NCI-H510A treated with DMSO at 0.1 percent for 48 hours (cell line): ENCODE measurements at regions not wholly inside any gene's neighbourhood (a gene's known extent, or its start where the extent isn't known, plus 50 kb on each side); places are given as distances from the start of the nearest gene placed in this dataset.

Source experiments
- DNase-seq: peaks from one replicate; lab custom pipeline; 2025; lab: John Stamatoyannopoulos, UW

DNA sequence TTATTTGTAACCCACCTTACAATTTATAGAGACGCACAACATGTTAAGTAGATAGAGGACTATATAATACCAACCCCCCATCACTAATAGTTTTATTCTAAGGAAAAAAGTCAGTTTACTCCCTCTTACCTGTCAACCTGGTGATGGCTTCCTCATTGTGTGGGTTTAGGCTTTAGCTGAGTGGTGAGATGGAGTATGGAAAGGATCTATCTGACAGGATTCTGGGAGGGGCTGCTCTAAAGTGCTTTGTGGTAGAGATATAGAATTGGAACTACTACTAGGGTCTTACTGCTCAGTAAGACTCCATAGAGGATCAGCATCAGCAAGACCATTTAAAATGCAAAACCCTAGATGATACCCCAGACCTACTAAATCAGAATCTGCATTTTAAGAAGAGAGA is 82.1 kb upstream of the IFNE start:
- no peak for DNase-seq

DNA sequence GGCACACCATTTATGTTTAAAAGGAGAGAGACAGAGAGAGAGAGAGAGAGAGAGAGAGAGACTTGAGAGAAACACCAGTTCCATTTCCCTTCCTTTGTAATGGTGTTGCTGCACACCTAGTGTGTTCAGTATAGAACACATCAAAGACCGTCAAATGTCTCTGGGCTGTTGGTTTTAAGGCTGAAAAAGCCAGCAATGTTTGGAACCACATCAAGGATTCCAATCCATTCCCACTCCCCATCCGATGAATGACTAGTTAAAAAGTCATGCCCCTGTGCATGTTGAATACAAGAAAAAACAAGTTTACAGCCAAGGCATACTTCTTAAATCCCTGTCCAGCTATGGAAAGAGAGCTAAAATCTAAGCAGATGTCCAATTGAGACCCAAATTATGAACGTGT is 83.0 kb upstream of the IFNE start:
- DNase-seq: no peak

DNA sequence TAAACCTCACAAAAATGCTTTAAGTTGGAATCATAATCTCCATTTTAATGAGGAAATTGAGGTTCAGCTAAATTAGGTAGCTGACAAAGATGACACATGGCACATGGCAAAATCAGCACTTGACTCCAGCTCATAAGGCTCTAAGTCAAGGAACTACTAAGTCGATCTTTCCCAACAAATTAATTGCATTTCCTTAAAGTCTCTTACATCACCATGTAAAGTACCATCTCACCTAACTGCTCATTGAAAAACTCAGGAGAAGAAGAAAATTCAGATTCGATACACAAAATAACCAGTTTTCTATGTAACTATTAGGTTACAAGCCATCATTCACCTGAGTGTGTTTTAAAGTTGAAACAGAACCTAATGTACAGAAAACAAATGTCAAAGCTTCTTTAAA is 85.8 kb upstream of the IFNE start:
- DNase-seq: no peak

DNA sequence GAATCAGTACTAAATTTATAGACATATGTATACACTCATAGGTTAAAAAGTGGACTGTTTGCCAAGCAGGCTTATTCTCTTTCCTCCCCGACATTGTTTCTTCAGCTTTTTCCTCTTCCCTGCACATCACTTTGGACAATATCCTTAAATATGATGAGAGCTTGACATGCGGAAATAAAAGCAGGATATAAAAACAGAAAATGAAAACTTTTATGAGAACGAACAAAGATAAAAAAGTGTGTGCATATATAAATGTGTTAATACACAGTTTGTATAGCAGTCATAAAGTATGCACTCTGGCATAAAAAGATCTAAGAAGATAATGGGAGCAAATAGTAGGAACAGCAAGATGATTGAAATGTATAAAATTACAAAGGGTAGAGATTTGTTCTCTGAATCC is 86.4 kb upstream of the IFNE start:
- no peak for DNase-seq

DNA sequence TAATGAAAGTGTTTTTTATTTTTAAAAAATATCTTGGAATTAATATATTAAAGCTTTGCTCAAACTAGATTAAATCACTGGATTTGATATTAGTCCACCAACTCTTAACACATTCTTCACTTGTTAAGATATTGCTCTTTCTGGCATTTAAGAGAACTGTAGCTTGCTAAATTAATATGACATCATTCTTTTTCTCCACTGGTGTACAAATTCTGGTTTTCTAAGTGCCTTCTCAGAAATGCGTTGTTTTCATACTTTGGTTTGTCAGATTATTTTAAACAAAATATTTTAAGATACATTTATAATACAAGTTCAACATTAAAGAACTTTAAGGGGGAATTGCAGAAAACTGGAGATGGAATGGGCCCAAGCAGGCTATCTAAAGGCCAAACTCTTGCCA is 87.6 kb upstream of the IFNE start:
- DNase-seq: no peak

DNA sequence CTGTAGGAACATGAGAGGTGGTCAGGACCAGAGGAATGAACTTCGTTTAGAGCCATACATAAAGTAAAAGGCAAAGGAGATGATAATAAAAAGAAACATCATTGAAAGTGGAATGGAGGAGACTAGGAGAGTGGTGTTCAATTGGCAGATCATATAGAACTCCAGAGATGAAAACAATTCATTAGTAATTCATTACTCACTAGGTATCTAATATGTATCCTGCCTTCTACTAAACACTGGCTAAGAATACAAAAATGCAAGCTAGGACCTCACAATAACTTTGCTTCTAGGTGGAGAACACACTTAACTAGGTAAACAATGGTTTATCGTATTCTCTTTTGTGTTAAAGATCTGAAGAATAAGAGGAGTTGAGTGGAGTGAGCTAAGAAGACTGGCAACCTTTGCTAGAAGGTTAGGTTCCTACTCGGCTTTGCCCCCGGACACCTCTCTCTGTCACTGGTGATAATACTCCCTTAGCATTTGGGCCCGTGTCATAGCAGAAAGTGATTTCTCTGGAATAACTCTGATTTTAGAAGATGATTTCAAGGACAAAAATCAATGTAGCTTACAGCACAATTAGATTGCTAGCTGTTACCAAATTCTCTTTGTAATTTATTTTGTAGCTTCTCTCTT is 88.6 kb upstream of the IFNE start:
- no peak for DNase-seq

DNA sequence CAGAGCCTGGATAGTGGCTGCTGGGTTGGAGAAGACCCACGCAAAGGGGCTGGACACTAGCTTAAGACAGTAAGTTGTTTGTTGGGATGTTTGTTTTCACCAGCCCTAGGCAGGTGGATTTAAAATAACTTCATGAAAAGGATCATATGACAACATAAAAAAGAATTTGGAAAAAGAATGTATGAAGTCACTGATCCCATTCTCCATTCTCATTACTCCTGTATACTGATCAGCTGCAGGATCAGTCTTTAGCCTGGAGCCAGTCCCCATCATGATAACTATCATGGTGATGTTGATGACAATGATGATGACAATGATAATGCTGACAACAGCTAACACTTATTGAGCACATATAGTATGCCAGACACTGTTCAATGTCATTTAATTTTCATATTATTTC is 92.1 kb upstream of the IFNE start:
- no peak for DNase-seq

DNA sequence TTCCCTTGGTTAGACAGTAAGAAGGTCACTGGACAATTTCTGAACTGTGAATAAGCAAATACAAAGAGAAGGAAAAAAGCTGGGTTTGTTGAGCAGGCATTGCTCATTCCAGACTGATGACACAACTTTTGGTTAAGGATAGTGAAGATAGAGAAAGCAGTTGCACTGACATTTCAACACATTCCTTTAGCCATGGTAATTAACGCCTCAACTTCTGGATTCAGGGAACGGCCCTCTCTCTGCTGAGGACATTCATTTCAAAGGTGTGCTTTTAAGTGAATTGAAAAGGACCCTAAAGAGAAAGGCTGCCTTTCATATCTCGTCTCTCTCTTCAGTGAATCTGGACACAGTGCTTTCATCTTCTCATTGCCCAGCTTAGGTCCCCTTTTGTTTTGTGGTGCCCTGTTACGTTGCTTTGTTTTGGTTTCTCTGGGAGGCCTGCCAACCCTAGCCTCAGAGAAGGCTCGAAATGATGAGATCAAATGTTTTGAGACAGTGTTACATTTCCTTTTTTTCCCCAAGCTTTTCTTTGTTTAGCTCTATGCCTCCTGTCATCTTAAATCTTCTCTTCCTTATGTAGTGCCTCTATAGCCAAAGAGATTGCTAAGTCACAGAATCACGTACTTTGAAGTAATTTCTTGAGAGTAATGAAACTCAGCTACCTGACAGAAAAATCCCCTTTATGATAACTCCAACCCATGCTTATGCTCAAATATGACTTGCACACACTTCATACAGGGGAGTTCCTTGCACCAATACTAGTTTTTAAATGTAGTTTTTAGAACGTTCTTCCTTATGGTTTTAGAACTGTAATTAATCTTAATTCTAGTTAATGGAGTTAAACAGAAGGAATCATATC is 94.4 kb upstream of the IFNE start:
- no peak for DNase-seq

DNA sequence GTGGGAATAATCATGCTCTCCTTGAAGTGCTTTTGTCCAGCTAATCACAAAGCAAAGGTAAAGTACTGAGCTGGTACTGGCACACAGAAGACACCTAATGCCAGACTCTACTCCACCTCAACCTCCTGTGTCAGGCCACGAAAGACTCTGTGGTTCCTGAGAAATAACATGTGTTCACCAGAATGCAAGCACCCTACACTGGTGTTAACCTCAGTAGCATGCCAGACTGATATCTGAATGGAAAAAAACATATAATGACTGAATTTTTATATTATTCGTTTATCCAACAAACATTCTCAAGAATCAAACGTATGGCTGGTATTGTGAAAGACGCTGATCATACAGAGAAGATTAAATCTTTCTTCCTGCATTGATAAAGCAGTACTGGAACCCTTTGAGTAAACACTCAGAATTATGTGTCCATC is 97.1 kb upstream of the IFNE start:
- no peak for DNase-seq

DNA sequence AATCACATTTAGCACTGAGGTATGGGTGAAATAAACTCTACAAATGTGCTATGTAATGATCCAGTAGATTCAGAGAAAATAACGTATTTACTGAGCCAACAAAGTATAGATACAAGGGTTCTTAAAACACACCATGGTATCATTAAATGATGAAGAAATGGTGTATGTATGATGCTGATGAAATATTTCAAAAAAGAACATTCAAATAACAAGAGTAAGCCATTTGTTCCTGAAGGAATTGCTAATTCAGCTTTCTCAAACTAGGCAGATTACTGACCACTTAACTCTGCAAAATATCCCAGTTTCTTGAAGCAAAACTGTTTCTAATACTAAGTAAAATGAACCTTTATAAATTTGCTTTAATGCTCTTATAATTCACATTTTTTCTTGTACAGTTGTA is 97.6 kb upstream of the IFNE start:
- no peak for DNase-seq

DNA sequence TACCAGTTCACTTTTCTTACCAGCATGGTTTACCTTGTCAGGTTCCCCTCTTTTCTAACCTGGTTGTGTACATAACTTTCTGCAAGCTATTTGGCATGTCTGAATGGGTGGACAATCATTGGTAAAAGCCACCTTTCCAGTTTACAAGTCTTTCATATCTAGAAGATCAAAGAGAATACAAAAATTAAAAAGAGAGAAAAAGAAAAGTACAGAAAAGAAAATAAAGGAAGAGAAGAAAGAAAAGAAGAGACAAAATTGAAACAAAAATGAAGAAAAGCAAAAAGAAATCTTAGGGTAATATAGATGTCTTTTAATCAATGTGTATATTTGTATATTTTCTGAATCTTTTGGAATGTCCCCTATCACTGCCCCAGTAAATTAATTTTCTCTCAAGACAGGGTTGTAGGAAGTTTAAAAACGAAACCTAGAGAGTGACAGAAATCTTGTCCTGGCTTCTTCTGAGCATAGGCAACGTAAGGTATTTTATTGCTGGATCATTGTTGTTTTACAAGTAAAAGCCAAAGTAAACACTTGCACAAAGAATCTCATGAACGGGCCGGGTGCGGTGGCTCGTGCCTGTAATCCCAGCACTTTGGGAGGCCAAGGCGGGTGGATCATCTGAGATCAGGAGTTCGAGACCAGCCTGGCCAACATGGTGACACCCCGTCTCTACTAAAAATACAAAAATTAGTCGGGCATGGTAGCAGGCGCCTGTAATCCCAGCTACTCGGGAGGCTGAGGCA is 98.7 kb upstream of the IFNE start:
- DNase-seq: no peak

DNA sequence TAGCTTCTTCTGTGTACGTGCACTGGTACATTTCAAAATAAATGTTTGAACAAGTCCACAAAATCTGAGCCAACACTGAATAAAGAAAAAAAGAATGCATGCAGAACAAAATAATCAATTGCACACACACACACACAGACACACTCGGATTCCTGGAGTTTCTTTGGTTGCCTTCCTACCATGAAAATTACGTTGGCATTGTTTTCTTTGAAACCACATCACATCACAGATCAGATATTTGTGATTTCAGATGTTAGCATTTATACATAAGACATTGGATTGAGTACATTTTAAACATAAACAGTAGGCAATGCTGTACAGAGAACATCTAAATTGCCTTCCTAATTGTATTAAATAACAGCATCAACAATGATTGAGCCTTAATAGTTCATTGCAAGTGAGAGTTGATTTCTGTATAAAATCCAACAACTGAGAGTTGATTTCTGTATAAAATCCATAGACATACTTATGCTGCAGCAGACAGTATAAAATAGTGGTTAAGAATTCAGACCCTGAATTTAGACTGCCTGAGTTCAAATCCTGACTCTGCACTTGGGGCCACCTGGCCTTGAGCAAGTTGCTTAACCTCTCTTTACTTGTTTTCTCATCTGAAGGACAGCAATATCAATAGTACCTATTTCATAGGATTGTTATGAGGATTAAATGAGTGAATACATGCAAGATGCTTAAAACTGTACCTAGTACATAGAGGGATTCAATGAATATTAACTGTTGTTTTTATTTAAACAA is 101.7 kb upstream of the IFNE start:
- DNase-seq: no peak

DNA sequence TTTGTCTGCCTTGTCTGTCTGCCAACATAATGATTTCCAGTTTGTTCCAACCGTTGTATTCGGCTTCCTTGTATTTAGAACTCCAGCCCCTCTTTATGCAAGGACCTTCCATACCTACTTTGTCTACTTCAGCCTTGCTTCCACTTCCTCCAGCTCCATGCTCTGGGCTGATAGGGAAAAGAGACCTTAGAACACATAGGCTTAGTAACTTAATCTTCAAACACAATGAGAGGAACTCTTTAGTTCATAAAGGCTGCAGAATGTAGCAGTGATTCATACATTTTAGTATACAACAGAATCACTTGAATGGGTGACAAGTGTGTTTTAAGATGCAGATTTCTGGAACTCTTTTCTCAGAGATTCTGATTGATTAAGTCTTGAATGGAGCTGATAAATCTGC is 102.8 kb upstream of the IFNE start:
- DNase-seq: no peak

DNA sequence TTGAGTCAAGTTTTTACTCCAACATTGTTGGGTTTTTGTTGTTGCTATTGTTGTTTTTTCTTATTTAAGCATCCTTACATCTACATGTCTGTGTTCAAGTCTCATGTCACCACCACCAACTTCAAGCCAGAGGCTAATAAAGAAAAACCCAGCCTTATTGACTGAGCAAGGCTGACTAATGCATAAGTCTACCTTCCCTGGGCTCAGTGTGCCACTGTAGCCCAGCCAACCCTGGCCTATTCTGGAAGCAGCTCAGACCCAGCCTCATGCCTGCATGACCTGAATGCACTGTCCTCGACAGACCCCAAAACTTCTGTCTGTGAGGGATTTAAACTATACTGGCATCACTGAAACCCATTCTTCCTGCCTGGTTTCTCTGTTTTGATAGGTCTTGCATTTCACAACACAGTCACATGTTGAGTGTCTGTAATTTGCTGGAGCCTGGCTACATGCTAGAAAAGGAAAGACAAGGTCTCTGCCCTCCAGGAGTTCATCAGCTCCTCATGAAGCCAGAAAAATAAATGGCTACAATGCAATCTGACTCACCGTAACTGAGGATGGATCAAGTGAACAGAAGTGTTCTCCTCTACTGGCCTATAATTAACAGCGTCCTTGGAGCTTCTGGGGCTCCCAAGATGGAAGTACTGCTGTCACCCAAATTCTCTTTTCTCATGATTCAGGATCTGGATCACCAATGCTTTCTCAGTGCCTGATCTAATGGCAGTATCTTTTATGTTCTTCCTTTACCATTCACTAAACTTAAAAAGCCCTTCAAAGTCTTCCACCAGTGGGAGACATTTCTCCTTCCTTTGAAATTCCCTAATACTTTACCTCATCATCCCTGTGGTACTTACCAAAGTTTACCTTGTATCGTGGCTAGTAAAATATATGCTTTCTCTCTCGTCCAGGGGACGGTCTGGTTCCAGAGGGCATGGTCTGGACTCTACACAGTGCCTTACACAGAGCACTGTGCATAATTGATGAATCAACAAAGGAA is 103.9 kb upstream of the IFNE start:
- no peak for DNase-seq

DNA sequence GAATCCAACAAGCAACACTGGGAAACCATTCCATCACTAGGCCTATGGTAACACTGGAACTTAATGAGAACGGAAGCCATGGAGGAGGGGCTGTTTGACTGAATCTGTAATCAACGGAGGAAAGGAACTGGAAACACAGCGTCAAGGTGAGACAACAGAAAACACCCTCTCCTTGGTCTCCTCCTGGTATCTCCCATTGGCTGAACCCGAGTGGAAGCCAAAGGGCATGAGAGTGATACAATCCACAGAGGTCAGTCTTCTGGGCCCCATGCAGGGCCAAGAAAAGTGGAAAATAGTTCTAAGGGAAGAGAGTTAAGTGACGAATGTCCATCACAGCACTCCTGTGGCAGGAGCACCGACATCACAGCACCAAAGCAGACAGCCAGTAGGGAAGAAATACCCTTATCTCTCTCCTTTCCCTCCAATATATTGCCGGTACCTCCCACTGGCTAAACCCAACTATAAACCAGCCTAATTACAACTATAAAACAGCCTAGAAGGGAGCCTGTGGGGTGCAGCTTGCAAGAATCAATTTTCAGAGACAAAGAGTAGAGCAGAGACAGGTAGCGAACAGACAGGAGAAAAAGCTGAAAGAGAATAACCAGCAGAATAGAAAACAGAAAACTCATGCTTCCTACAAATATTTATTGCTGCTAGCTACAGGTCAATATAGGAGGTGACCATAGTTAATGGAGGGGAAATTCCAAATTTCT is 107.4 kb upstream of the IFNE start:
- DNase-seq: no peak

DNA sequence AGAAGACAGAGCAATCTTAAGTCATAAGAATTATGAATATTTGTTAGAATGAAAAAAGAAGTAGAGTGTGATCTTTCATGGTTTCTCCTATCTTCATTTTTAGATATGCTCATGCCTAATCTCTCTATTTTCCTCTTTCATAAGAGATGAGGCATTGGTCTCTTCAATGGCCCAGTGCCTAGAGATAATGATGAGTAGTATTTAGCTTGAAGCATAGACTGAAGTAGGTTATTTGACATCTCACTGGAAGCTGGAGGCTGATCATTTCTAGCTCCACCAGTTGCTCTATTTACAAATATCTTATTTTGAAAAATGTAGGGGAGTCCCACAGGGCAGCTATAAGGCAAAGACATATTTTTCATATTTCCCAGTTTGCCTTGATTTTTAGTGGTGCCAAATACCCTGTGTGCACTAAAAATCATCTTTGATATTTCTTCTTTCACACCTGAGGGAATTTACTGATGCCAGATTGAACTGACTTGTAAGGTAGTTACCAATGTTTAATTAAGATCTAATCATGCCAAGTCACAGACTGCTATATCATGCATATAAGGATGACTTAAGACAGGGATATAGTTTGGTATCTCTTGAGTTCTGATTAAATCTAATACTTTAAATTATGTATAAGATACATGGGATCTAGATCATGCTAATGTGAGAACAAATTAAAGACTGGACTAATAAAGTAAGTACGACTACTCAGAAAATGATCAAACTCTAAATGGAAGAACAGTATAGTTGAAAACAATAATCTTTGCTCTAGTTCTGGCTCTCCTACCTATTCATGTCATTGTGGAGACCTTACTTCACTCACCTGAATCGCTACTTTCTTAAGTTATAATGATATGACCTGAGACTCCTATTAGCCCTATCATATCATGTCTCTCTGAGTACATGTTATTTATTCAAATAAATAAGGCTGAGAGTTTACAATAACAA is 108.2 kb upstream of the IFNE start:
- DNase-seq: no peak

DNA sequence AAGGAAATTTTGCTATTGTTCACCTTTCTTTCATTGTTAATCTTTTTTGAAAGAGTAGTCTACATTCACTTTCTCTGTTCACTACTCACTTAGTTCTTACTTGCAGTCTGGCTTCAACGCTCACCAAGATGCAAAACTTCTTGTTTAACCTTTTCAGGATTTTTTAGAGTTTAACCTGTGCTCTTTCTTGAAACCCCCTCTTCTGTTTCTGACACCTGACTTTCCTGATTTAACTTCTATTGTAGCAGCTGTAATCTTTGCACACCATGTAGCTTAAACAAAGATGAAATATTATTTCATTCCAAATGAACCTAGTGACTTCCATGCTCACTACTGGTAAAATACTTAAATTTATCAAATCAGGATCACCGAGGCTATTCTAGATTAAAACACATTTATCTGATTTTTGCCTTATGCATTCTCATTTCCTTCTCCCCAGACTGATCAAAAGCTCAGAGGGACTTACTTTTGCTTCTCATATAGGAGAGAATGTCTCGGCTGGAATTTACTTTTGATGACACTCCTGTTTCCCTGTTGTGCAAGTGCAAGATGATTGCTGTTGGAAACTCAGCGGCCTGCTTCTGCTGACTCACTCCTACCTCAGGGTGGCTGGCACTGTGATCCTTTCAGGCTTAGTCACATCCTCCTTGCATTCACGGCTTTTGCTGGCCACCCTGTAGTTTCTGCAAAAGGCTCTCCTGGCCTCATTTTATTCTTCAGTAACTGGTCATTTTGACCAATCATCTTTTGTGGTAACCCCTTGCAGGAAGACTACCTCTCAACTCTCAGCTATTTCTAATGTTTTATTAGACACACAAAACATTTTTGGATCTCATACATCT is 109.3 kb upstream of the IFNE start:
- DNase-seq: no peak

DNA sequence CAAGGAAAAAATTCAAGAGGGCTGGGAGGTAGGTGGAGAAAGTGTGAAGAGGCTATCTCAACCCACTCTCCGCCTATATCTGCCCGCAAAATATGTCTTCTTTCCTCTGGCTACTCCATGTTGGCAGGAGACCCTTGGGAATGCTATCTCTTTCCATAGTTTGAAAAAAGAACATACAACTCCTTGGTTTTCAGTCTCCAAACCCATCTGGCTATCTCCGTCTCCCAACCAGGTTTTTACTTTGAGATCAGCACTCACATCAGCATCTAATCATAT is 109.9 kb upstream of the IFNE start:
- DNase-seq: no peak

DNA sequence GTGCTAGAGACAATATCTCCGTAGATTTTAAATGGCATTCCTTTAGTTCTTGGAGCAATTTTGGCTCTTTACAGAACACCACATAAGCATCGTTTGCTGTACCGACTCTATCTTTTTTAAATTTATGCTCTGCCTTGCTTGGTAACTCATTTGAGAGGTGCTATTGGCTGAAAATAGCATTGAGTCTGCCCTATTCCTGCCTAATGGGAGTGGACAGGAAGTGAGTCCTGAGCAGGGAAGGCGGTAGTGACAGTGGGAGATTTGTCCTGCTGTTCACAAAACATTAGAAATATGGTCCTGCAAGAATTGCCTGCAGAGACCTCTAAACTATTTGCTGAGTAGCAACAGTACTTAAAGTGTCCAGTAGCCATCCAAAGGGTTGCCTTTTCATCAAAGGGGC is 115.2 kb upstream of the IFNE start:
- DNase-seq: no peak
